Type B pancreatic cell (in vitro differentiated cells): ENCODE measurements at regions not wholly inside any gene's neighbourhood (a gene's known extent, or its start where the extent isn't known, plus 50 kb on each side); places are given as distances from the start of the nearest gene placed in this dataset.
"Not testable (repeated sequence)": the region's sequence is repeated elsewhere in the genome, so short reads cannot be mapped to it uniquely, and the experiment has no call there.

Experiments used
- DNase-seq: peaks from one replicate; pipeline ENCODE4 v3.0.0; 2021; ENCODE audit warnings: mixed read lengths; ENCODE audit not compliant: unreplicated experiment; ENCODE audit errors: extremely low spot score
- H3K27ac Mint-ChIP-seq: 2 replicates; pipeline ENCODE4 v1.8.0; 2021; ENCODE audit warnings: mild to moderate bottlenecking, mixed read lengths
- H3K27me3 Mint-ChIP-seq: 2 replicates; pipeline ENCODE4 v1.8.0; 2021; ENCODE audit warnings: mixed read lengths
- H3K36me3 Mint-ChIP-seq: 2 replicates; pipeline ENCODE4 v1.8.0; 2021; ENCODE audit warnings: mixed read lengths
- H3K4me1 Mint-ChIP-seq: one replicate; pipeline ENCODE4 v1.8.0; 2021; ENCODE audit warnings: mixed read lengths; ENCODE audit not compliant: unreplicated experiment
- H3K4me3 Mint-ChIP-seq: 2 replicates; pipeline ENCODE4 v1.8.0; 2021; ENCODE audit warnings: mild to moderate bottlenecking, mixed read lengths
- H3K9me3 Mint-ChIP-seq: 2 replicates; pipeline ENCODE4 v1.8.0; 2021; ENCODE audit warnings: mixed read lengths
- TF ChIP-seq, protein P1 (sequence below): fragments of 200-600 bp; sonication (generic); conservative IDR thresholded peaks from 2 replicates; pipeline ENCODE4 v1.5.0; 2021; ENCODE audit warnings: antibody characterized with exemption, mild to moderate bottlenecking

GRCh38 chr9:33728613-33729012 is 66.7 kb upstream of the PRSS3 start:
- Mint-ChIP-seq H3K27me3 (peaks cover 7% of the 10 kb centered on the region), H3K27ac (no peak overlapping the region), H3K9me3 (peaks cover 4% of the 10 kb centered on the region), H3K36me3 (no peaks in the 10 kb centered on the region), H3K4me3 (no peak overlapping the region), H3K4me1 (peaks cover 6% of the 10 kb centered on the region)
- TF ChIP-seq, protein P1, sequence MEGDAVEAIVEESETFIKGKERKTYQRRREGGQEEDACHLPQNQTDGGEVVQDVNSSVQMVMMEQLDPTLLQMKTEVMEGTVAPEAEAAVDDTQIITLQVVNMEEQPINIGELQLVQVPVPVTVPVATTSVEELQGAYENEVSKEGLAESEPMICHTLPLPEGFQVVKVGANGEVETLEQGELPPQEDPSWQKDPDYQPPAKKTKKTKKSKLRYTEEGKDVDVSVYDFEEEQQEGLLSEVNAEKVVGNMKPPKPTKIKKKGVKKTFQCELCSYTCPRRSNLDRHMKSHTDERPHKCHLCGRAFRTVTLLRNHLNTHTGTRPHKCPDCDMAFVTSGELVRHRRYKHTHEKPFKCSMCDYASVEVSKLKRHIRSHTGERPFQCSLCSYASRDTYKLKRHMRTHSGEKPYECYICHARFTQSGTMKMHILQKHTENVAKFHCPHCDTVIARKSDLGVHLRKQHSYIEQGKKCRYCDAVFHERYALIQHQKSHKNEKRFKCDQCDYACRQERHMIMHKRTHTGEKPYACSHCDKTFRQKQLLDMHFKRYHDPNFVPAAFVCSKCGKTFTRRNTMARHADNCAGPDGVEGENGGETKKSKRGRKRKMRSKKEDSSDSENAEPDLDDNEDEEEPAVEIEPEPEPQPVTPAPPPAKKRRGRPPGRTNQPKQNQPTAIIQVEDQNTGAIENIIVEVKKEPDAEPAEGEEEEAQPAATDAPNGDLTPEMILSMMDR: no peak
- DNase-seq: no peak

GRCh38 chr9:33731142-33731541 is 64.2 kb upstream of the PRSS3 start:
- Mint-ChIP-seq H3K27ac (no peak overlapping the region), H3K36me3 (no peaks in the 10 kb centered on the region), H3K9me3 (no peaks in the 10 kb centered on the region), H3K27me3 (peaks cover 2% of the 10 kb centered on the region), H3K4me1 (peaks cover 6% of the 10 kb centered on the region), H3K4me3 (no peak overlapping the region)
- DNase-seq: no peak
- TF ChIP-seq, protein P1: no peak

DNA sequence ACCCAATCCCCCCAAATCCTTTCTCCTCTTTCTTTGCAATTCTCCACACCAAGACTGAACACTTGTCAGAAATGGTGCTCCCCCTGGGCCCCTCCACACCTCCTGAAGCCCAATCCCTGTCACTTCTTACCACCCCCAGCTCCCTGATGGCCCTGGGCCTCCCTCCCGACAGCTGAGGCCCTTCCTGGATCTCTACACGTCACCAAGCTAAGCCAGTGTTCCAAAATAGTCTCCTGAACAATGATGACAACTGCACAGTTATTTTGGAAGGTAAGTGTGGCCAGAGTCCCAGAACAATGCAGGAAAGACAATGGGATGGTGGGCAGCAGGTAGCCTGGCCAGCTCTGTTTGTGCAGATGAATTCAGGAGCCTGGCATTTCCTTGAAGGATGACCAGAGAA is 63.7 kb upstream of the PRSS3 start:
- TF ChIP-seq, protein P1: no peak
- Mint-ChIP-seq H3K36me3 (no peaks in the 10 kb centered on the region), H3K4me1 (peaks cover 6% of the 10 kb centered on the region), H3K27ac (no peak overlapping the region), H3K9me3 (no peaks in the 10 kb centered on the region), H3K27me3 (no peaks in the 10 kb centered on the region), H3K4me3 (no peak overlapping the region)
- DNase-seq: no peak

DNA sequence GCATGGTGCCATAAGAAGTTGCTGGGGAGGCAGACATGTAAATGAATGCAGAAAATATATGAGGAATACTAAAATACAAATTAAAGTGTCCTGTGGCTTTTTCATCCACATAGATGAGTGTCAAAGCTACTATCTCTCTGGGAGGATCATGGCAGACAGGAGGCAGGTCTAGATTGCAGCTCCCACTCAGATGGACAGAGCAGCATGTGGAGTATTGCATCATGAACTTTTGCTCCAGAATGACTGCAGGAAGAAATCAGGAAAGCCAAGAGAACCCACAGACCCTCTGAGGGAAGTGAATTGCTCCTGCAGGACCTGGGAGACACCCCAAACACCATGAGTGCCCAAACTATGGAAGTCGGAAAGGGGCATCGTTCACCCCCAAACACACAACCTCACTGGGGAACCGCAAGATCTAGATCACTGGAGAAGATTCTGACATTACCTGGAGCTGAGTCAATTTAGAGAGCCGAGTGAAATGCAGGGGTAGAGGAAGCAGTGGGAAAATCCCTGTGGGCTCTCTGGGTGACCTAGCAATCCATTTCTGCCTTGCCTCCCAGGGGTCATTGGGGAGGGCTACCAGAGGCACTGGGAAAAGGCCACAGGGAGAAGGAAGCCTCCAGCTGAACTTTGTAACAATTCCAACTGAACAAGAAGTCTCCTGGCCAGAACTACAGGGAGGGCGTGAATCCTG is 61.0 kb upstream of the PRSS3 start:
- H3K9me3 Mint-ChIP-seq, H3K36me3 Mint-ChIP-seq: not testable (repeated sequence)

DNA sequence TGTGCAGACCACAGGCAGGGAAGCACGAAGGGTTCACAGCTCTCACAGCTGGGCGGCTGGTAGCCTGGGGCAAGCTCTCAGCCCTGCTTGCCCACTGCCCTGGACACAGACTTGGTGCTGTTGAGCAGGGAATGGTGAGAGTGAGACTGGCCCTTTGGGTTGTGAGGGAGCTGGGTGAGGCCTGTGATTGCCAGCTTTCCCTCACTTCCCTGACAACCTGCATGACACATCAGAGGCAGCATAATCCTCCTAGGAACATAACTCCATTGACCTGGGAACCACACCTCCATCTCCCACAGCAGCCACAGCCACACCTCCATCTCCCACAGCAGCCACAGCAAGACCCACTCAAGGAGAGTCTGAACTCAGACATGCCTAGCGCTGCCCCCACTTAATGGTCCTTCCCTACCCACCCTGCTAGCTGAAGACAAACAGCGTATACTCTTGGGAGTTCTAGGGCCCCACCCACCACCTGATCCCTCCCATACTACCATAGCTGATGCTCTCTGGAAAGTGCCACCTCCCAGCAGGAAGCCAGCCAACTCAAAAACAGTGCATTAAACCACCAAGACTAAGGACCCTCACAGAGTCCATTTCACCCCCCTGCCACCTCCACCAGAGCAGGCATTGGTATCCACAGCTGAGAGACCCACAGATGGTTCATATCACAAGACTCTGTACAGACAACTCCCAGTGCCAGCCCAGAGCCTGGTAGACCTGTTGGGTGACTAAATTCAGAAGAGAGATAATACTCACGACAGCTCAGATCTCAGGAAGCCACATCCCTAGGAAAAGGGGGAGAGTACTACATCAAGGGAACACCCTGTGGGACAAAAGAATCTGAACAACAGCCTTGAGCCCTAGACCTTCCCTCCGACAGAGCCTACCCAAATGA is 60.2 kb upstream of the PRSS3 start:
- not testable (repeated sequence) for H3K36me3 Mint-ChIP-seq, H3K4me3 Mint-ChIP-seq, H3K9me3 Mint-ChIP-seq, H3K27me3 Mint-ChIP-seq, DNase-seq
- Mint-ChIP-seq H3K27ac (peak overlapping the region; percentile 40), H3K4me1 (peaks cover 11% of the 10 kb centered on the region)

More for the DNA sequence above, 61.0 kb upstream of the PRSS3 start:
- H3K4me1 Mint-ChIP-seq: peaks cover 11% of the 10 kb centered on the region
- not testable (repeated sequence) for DNase-seq, H3K27ac Mint-ChIP-seq, H3K27me3 Mint-ChIP-seq, H3K4me3 Mint-ChIP-seq

GRCh38 chr9:33737811-33738606 is 57.4 kb upstream of the PRSS3 start:
- no peak for DNase-seq
- Mint-ChIP-seq H3K9me3 (no peaks in the 10 kb centered on the region), H3K4me1 (peaks cover 5% of the 10 kb centered on the region), H3K27ac (peak overlapping the region; percentile 3), H3K36me3 (no peaks in the 10 kb centered on the region), H3K4me3 (peak overlapping the region; percentile 21), H3K27me3 (no peaks in the 10 kb centered on the region)
- TF ChIP-seq, protein P1: peak; percentile 79
